GM12875 (cell line): ENCODE measurements at regions not wholly inside any gene's neighbourhood (a gene's known extent, or its start where the extent isn't known, plus 50 kb on each side); places are given as distances from the start of the nearest gene placed in this dataset.

Experiments
- H3K4me3 ChIP-seq: one replicate; pipeline ENCODE4 v1.5.1; 2011; ENCODE audit warnings: low read depth, low read length, control low read depth
- CTCF ChIP-seq: IDR thresholded peaks from 2 replicates; pipeline ENCODE4 v1.5.1; 2011; ENCODE audit warnings: low read depth, mild to moderate bottlenecking, control low read depth, inconsistent platforms, low read length, moderate library complexity, borderline replicate concordance; ENCODE audit not compliant: insufficient read depth

- no peak overlapping the region for H3K4me3 ChIP-seq
- TF ChIP-seq CTCF = no peak
Observed at GRCh38 chr16:54365990-54366634, 79.5 kb upstream of the IRX3 start.

- H3K4me3 ChIP-seq = no peak overlapping the region
- no peak for TF ChIP-seq CTCF
Observed at GRCh38 chr16:54363766-54364165, 77.2 kb upstream of the IRX3 start.

GRCh38 chr16:54362591-54363206 is 76.1 kb upstream of the IRX3 start:
- no peak for TF ChIP-seq CTCF
- H3K4me3 ChIP-seq = no peak overlapping the region

- H3K4me3 ChIP-seq = no peak overlapping the region
- TF ChIP-seq CTCF = no peak
Observed at GRCh38 chr16:54361246-54361645, 74.7 kb upstream of the IRX3 start.

GRCh38 chr16:54360681-54361080 is 74.1 kb upstream of the IRX3 start:
- no peak overlapping the region for H3K4me3 ChIP-seq
- TF ChIP-seq CTCF = no peak

- no peak for TF ChIP-seq CTCF
- no peak overlapping the region for H3K4me3 ChIP-seq
Observed at GRCh38 chr16:54359555-54359954, 73.0 kb upstream of the IRX3 start.

- TF ChIP-seq CTCF = no peak
- H3K4me3 ChIP-seq = no peak overlapping the region
Observed at GRCh38 chr16:54359081-54359480, 72.5 kb upstream of the IRX3 start.
